Endothelial cell of umbilical vein (primary cell): ENCODE measurements at regions not wholly inside any gene's neighbourhood (a gene's known extent, or its start where the extent isn't known, plus 50 kb on each side); places are given as distances from the start of the nearest gene placed in this dataset.

Experiments used
- BruUV-seq: library from RNA; stranded (reverse); fragments of 400-500 nt; replicated peaks from 2 replicates; lab custom pipeline; 2021; lab: Mats Ljungman, UMichigan
- CTCF ChIA-PET: fragments of 300-600, 350-600 bp; sonication (Branson Sonifier 250); formaldehyde crosslinking; loops from one replicate; lab custom pipeline; 2021; ENCODE audit warnings: antibody characterized with exemption, inconsistent platforms; lab: Charles Lee
- POLR2A ChIA-PET: fragments of 300-600, 350-600 bp; sonication (Branson Sonifier 250); formaldehyde crosslinking; loops from one replicate; lab custom pipeline; 2021; ENCODE audit warnings: antibody characterized with exemption, inconsistent platforms; lab: Charles Lee
- DNase-seq: peaks from one replicate; pipeline ENCODE4 v3.0.0-alpha.2; 2011; ENCODE audit warnings: low read depth, low spot score
- FAIRE-seq: peaks from 2 replicates; lab custom pipeline; 2011; peaks lifted over from hg19 to GRCh38; lab: Jason Lieb, UNC
- H2AFZ ChIP-seq: 2 replicates; pipeline ENCODE4 v1.6.0; 2012; ENCODE audit warnings: low read depth, low read length, control low read depth, inconsistent platforms
- H3K27ac ChIP-seq: 2 replicates; pipeline ENCODE4 v1.5.1; 2011; ENCODE audit warnings: low read depth, mild to moderate bottlenecking, control low read depth, low read length, moderate library complexity; ENCODE audit not compliant: insufficient read depth
- H3K27me3 ChIP-seq, 2 experiments: 2 replicates each; pipeline versions ENCODE4 v1.6.0 to v1.6.1; 2011; ENCODE audit warnings: low read length in 2 of 2, mixed read lengths in 1 of 2; ENCODE audit not compliant: control insufficient read depth in 2 of 2, insufficient read depth in 2 of 2
- H3K36me3 ChIP-seq, 2 experiments: 2 replicates in 1 of 2; 3 replicates in 1 of 2; pipeline ENCODE4 v1.5.1; 2011; ENCODE audit warnings: low read length in 2 of 2, mild to moderate bottlenecking in 1 of 2, moderate library complexity in 1 of 2; ENCODE audit not compliant: control insufficient read depth in 2 of 2, insufficient read depth in 2 of 2; ENCODE audit errors: extremely low read depth in 1 of 2
- H3K4me1 ChIP-seq: 3 replicates; pipeline ENCODE4 v1.5.1; 2011; ENCODE audit warnings: mild to moderate bottlenecking, low read length; ENCODE audit not compliant: control insufficient read depth, insufficient read depth; ENCODE audit errors: extremely low read depth
- H3K4me2 ChIP-seq: 2 replicates; pipeline ENCODE4 v1.6.1; 2011; ENCODE audit warnings: low read length, control low read depth, mixed read lengths; ENCODE audit not compliant: insufficient read depth
- H3K4me3 ChIP-seq, 3 experiments: fragments of 200-600 bp in 1 of 3; sonication (generic), shearing (Covaris generic) in 1 of 3; replicated peaks in 1 of 3; 2 replicates each; pipeline ENCODE4 v1.5.1; 2011 to 2016; ENCODE audit warnings: control low read depth in 3 of 3, low read length in 3 of 3, mild to moderate bottlenecking in 2 of 3, inconsistent platforms in 1 of 3, low read depth in 1 of 3, moderate library complexity in 1 of 3; ENCODE audit not compliant: insufficient read depth in 1 of 3
- H3K79me2 ChIP-seq: 2 replicates; pipeline ENCODE4 v1.6.0; 2012; ENCODE audit warnings: low read length, inconsistent platforms; ENCODE audit not compliant: control insufficient read depth, insufficient read depth
- H3K9ac ChIP-seq: replicated peaks from 2 replicates; pipeline ENCODE3; 2011; ENCODE audit warnings: low read length, control low read depth; ENCODE audit not compliant: insufficient read depth; ENCODE audit errors: extremely low read depth
- H3K9me1 ChIP-seq: replicated peaks from 3 replicates; pipeline ENCODE4 v1.6.0; 2011; ENCODE audit warnings: mild to moderate bottlenecking, low read length; ENCODE audit not compliant: control insufficient read depth, insufficient read depth; ENCODE audit errors: extremely low read depth
- H3K9me3 ChIP-seq: replicated peaks from 2 replicates; pipeline ENCODE4 v1.5.1; 2012; ENCODE audit warnings: low read length, inconsistent platforms; ENCODE audit not compliant: control insufficient read depth, insufficient read depth
- H4K20me1 ChIP-seq: replicated peaks from 2 replicates; pipeline ENCODE3; 2011; ENCODE audit warnings: mild to moderate bottlenecking, low read length; ENCODE audit not compliant: control insufficient read depth, insufficient read depth; ENCODE audit errors: extremely low read depth
- CTCF ChIP-seq, 2 donors: IDR thresholded peaks; 1 replicate in 1 of 2; 2 replicates in 1 of 2; pipeline ENCODE4 v1.5.1; 2011; ENCODE audit warnings: low read length in 2 of 2, mild to moderate bottlenecking in 2 of 2, moderate library complexity in 2 of 2, control low read depth in 1 of 2, inconsistent platforms in 1 of 2, low read depth in 1 of 2; ENCODE audit not compliant: insufficient read depth in 1 of 2; ENCODE audit errors: extremely low read depth in 1 of 2
- EZH2 ChIP-seq: IDR thresholded peaks from 2 replicates; pipeline ENCODE4 v1.6.1; 2012; ENCODE audit warnings: borderline replicate concordance, low read depth, mild to moderate bottlenecking, moderate library complexity, low read length, inconsistent platforms; ENCODE audit not compliant: severe bottlenecking
- FOS ChIP-seq: IDR thresholded peaks from 2 replicates; pipeline ENCODE4 v1.6.1; 2011; ENCODE audit warnings: mild to moderate bottlenecking, low read length, moderate library complexity, borderline replicate concordance; ENCODE audit not compliant: insufficient read depth
- GATA2 ChIP-seq: IDR thresholded peaks from 2 replicates; pipeline ENCODE4 v1.7.0; 2011; ENCODE audit warnings: low read depth, mild to moderate bottlenecking, moderate library complexity, mixed read lengths, low read length; ENCODE audit not compliant: insufficient read length, insufficient read depth
- JUN ChIP-seq: IDR thresholded peaks from 2 replicates; pipeline ENCODE4 v1.6.1; 2011; ENCODE audit warnings: borderline replicate concordance, low read depth; ENCODE audit not compliant: insufficient read length, insufficient read depth
- MAX ChIP-seq: IDR thresholded peaks from 2 replicates; pipeline ENCODE4 v1.6.1; 2011; ENCODE audit not compliant: insufficient read depth, insufficient read length
- MYC ChIP-seq: IDR thresholded peaks from one replicate; pipeline ENCODE4 v1.6.1; 2011; ENCODE audit warnings: mild to moderate bottlenecking, low read depth, low read length
- POLR2A ChIP-seq: IDR thresholded peaks from 2 replicates; pipeline ENCODE4 v1.6.1; 2012; ENCODE audit warnings: low read depth, mild to moderate bottlenecking, control low read depth, low read length
- POLR2AphosphoS5 ChIP-seq: IDR thresholded peaks from 2 replicates; pipeline ENCODE4 v1.6.1; 2012; ENCODE audit warnings: low read depth, mild to moderate bottlenecking, control low read depth, low read length, moderate library complexity; ENCODE audit not compliant: insufficient read depth
- dilution Hi-C: fragments of 300-500 bp; cut with MboI; formaldehyde crosslinking; loops from one replicate; pipeline ENCODE4 v1.15.0; 2019; ENCODE audit warnings: low sequenced_read_pairs; ENCODE audit not compliant: extremely low pct_ligation_motif_present
- intact Hi-C: fragments of 100-400 bp; cut with micrococcal nuclease; formaldehyde crosslinking; loops from one replicate; pipeline ENCODE4 v1.10.0; 2022

- no peaks in the 10 kb centered on the region for H3K4me1 ChIP-seq
Measured at GRCh38 chr11:39569789-39570188, 1889.7 kb downstream of the LRRC4C start.

More at GRCh38 chr11:39569789-39570188, 1889.7 kb downstream of the LRRC4C start:
- no peak overlapping the region for H2AFZ ChIP-seq
- ChIA-PET POLR2A (no interaction called here), CTCF (no interaction called here)
- no peaks in the 10 kb centered on the region for H3K9me1 ChIP-seq
- no peak for FAIRE-seq
- TF ChIP-seq POLR2A (no peak), GATA2 (no peak), MAX (no peak), POLR2AphosphoS5 (no peak), CTCF (IDR thresholded peaks at IDR 0.05; ENCODE audit: extremely low read depth in 1 of 2, insufficient read depth in 1 of 2, low read depth in 1 of 2, low read length in 2 of 2) (no peak), FOS (no peak), JUN (no peak), EZH2 (no peak), MYC (no peak)
- H3K36me3 ChIP-seq: no peaks in the 10 kb centered on the region
- intact Hi-C loops: no loop called here
- H3K9me3 ChIP-seq: no peaks in the 10 kb centered on the region
- no peaks in the 10 kb centered on the region for H4K20me1 ChIP-seq
- no TSS peak for BruUV-seq
- dilution Hi-C loops: no loop called here
- no peak overlapping the region for H3K27ac ChIP-seq
- no peak overlapping the region for H3K4me3 ChIP-seq
- H3K4me2 ChIP-seq: no peak overlapping the region
- DNase-seq: no peak
- H3K79me2 ChIP-seq: no peaks in the 10 kb centered on the region
- H3K27me3 ChIP-seq: no peaks in the 10 kb centered on the region
- no peak overlapping the region for H3K9ac ChIP-seq
